ENCODE measurements at regions not wholly inside any gene's neighbourhood (a gene's known extent, or its start where the extent isn't known, plus 50 kb on each side); places are given as distances from the start of the nearest gene placed in this dataset.

GRCh38 chr3:88668180-88668579 lies 439.2 kb upstream of the EPHA3 start:
- TF ChIP-seq, protein P1, sequence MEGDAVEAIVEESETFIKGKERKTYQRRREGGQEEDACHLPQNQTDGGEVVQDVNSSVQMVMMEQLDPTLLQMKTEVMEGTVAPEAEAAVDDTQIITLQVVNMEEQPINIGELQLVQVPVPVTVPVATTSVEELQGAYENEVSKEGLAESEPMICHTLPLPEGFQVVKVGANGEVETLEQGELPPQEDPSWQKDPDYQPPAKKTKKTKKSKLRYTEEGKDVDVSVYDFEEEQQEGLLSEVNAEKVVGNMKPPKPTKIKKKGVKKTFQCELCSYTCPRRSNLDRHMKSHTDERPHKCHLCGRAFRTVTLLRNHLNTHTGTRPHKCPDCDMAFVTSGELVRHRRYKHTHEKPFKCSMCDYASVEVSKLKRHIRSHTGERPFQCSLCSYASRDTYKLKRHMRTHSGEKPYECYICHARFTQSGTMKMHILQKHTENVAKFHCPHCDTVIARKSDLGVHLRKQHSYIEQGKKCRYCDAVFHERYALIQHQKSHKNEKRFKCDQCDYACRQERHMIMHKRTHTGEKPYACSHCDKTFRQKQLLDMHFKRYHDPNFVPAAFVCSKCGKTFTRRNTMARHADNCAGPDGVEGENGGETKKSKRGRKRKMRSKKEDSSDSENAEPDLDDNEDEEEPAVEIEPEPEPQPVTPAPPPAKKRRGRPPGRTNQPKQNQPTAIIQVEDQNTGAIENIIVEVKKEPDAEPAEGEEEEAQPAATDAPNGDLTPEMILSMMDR (IDR thresholded peaks at IDR 0.05) = no peak
- no peak for TF ChIP-seq POLR2A (IDR thresholded peaks at IDR 0.05)
- Histone ChIP-seq H3K4me3 (no peak overlapping the region), H3K27ac (no peak overlapping the region), H3K9me3 (no peaks in the 10 kb centered on the region), H3K36me3 (no peaks in the 10 kb centered on the region), H3K4me1 (no peaks in the 10 kb centered on the region), H3K27me3 (no peaks in the 10 kb centered on the region)
- DNase-seq = no peak

GRCh38 chr3:88671573-88671972 lies 435.8 kb upstream of the EPHA3 start:
- Histone ChIP-seq H3K36me3 (no peaks in the 10 kb centered on the region), H3K27ac (no peak overlapping the region), H3K4me1 (no peaks in the 10 kb centered on the region), H3K27me3 (no peaks in the 10 kb centered on the region), H3K9me3 (no peaks in the 10 kb centered on the region), H3K4me3 (no peak overlapping the region)
- TF ChIP-seq POLR2A (IDR thresholded peaks at IDR 0.05) = no peak
- TF ChIP-seq, protein P1 (IDR thresholded peaks at IDR 0.05) = no peak
- DNase-seq = no peak

DNA sequence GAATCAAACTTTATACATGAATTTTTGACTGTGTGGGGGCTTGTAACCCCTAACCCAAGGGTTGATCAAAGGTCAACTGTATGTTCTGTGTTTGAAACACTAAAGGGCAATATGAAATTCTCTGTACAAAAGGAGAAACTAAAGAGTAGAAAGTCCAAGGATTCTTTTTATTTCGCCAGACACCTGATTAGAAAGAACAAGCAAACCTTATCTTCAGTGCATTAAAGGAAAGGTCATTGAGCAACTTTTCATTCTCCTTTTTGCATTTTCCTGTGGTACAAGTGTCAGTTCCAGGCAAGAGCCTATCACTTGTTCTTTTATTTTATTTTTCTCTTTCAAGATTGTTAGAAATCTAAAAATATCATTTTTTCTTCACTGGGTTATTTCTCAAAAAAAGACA lies 430.1 kb upstream of the EPHA3 start:
- Histone ChIP-seq H3K9me3 (no peaks in the 10 kb centered on the region), H3K27me3 (no peaks in the 10 kb centered on the region), H3K36me3 (no peaks in the 10 kb centered on the region), H3K4me1 (no peaks in the 10 kb centered on the region), H3K27ac (no peak overlapping the region), H3K4me3 (no peak overlapping the region)
- no peak for DNase-seq
- no peak for TF ChIP-seq POLR2A (IDR thresholded peaks at IDR 0.05)
- TF ChIP-seq, protein P1 (IDR thresholded peaks at IDR 0.05) = no peak

DNA sequence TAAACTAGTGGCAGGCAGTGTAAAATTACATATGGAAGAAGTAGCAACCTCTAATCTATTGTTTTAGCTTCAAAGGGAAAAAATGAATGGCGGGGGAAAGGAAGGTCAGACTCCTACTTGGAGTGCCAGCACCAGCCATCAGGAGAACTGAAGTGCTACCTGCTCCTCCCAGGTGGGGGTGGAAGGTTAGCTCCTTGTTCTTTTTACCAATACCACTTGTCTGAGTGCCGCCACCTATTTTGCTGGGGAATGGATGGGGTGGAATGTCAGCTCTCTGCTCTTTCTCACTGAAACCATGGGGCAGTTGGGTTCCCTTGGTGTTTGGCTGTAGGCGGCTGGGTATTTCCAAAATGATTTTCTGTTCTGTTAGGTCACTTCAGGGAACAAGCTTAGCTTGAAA lies 428.7 kb upstream of the EPHA3 start:
- H3K4me1 ChIP-seq = no peaks in the 10 kb centered on the region
- DNase-seq = no peak
- H3K36me3 ChIP-seq = no peaks in the 10 kb centered on the region
- H3K4me3 ChIP-seq = no peak overlapping the region
- no peaks in the 10 kb centered on the region for H3K9me3 ChIP-seq
- no peak overlapping the region for H3K27ac ChIP-seq
- no peak for TF ChIP-seq POLR2A (IDR thresholded peaks at IDR 0.05)
- TF ChIP-seq, protein P1 (IDR thresholded peaks at IDR 0.05) = no peak
- no peaks in the 10 kb centered on the region for H3K27me3 ChIP-seq

GRCh38 chr3:88690287-88690686 lies 417.1 kb upstream of the EPHA3 start:
- Histone ChIP-seq H3K27ac (no peak overlapping the region), H3K27me3 (no peaks in the 10 kb centered on the region), H3K9me3 (no peaks in the 10 kb centered on the region), H3K4me3 (no peak overlapping the region), H3K36me3 (no peaks in the 10 kb centered on the region), H3K4me1 (no peaks in the 10 kb centered on the region)
- no peak for DNase-seq
- TF ChIP-seq, protein P1 (IDR thresholded peaks at IDR 0.05) = no peak
- no peak for TF ChIP-seq POLR2A (IDR thresholded peaks at IDR 0.05)

DNA sequence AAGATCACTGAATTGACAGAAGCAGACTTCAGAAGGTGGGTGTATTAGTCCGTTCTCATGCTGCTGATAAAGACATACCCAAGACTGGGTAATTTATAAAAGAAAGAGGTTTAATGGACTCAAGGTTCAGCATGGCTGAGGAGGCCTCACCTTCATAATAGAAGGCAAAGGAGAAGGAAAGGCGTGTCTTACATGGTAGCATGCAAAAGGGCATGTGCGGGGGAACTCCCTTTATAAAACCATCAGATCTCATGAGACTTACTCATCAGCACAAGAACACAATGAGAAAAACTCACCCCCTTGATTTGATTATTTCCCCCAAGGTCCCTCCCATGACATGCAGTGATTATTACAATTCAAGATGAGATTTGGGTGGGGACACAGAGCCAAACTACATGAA lies 416.3 kb upstream of the EPHA3 start:
- Histone ChIP-seq H3K9me3 (no peaks in the 10 kb centered on the region), H3K4me3 (no peak overlapping the region), H3K36me3 (no peaks in the 10 kb centered on the region), H3K27me3 (no peaks in the 10 kb centered on the region), H3K27ac (no peak overlapping the region), H3K4me1 (no peaks in the 10 kb centered on the region)
- TF ChIP-seq, protein P1 (IDR thresholded peaks at IDR 0.05) = no peak
- TF ChIP-seq POLR2A (IDR thresholded peaks at IDR 0.05) = no peak
- no peak for DNase-seq
